Body of pancreas (tissue), 4 donors: ENCODE measurements at regions not wholly inside any gene's neighbourhood (a gene's known extent, or its start where the extent isn't known, plus 50 kb on each side); places are given as distances from the start of the nearest gene placed in this dataset.

ENCODE experiments used
- POLR2A ChIP-seq, 3 donors: fragments of 450-650 bp; IDR thresholded peaks; one replicate each; pipeline ENCODE4 v1.6.1; 2016; ENCODE audit warnings: antibody characterized with exemption in 3 of 3, mild to moderate bottlenecking in 2 of 3
- TF ChIP-seq, protein P1 (sequence below), 7 experiments: fragments of 450-650 bp in 4 of 7; fragments of 200-600 bp in 3 of 7; sonication (generic) in 3 of 7; IDR thresholded peaks; one replicate each; pipeline ENCODE4 v1.5.1; 2016 to 2019; ENCODE audit warnings: antibody characterized with exemption in 7 of 7

DNA sequence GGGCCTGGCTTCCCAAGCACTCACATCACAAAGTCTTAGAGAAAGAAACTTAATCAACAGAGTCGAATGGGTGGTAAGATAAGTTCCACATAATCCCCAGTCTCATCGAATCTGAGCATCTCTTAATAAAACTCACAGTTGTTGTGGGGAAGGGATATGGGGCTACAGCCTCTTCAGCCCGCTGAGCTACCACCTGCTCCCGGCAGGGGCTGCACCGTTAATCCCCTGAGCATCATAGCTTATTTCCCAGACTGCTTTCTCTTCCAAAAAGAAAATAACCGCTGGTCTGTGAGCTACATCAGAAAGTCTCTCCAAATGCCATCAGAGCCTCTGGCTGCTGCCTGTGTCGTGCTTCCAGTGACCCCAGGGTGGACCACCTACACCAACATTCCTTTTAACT, 139.4 kb upstream of the CELF4 start:
- TF ChIP-seq, protein P1, sequence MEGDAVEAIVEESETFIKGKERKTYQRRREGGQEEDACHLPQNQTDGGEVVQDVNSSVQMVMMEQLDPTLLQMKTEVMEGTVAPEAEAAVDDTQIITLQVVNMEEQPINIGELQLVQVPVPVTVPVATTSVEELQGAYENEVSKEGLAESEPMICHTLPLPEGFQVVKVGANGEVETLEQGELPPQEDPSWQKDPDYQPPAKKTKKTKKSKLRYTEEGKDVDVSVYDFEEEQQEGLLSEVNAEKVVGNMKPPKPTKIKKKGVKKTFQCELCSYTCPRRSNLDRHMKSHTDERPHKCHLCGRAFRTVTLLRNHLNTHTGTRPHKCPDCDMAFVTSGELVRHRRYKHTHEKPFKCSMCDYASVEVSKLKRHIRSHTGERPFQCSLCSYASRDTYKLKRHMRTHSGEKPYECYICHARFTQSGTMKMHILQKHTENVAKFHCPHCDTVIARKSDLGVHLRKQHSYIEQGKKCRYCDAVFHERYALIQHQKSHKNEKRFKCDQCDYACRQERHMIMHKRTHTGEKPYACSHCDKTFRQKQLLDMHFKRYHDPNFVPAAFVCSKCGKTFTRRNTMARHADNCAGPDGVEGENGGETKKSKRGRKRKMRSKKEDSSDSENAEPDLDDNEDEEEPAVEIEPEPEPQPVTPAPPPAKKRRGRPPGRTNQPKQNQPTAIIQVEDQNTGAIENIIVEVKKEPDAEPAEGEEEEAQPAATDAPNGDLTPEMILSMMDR (IDR thresholded peaks at IDR 0.05): no peak
- no peak for TF ChIP-seq POLR2A (IDR thresholded peaks at IDR 0.05)
